HG02571 (cell line): ENCODE measurements at regions not wholly inside any gene's neighbourhood (a gene's known extent, or its start where the extent isn't known, plus 50 kb on each side); places are given as distances from the start of the nearest gene placed in this dataset.

Source experiments
- ATAC-seq: cut with Tn5 transposase; IDR thresholded peaks from one replicate; pipeline ENCODE4 v1.9.1; 2021; ENCODE audit warnings: mild to moderate bottlenecking, moderate library complexity; ENCODE audit not compliant: unreplicated experiment

DNA sequence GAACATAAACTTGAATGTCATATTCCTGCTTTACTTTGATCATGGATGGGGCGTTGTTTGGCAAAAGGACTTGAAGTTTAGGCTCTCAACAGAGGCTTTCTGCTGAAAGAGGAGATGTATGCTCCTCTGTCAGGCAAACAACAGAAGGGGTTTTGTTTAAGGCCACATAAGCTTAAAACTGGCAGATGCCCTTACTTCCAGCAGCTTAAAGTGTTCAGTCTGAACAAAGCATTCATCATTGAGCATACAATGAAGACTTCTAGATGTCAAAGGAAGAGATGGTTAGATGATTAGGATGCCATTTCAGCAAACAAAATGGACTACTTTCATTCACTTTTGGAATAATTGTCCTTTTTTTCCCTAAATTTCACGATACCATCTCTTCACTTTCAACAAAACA, 484.5 kb downstream of the SLITRK6 start:
- ATAC-seq: no peak

DNA sequence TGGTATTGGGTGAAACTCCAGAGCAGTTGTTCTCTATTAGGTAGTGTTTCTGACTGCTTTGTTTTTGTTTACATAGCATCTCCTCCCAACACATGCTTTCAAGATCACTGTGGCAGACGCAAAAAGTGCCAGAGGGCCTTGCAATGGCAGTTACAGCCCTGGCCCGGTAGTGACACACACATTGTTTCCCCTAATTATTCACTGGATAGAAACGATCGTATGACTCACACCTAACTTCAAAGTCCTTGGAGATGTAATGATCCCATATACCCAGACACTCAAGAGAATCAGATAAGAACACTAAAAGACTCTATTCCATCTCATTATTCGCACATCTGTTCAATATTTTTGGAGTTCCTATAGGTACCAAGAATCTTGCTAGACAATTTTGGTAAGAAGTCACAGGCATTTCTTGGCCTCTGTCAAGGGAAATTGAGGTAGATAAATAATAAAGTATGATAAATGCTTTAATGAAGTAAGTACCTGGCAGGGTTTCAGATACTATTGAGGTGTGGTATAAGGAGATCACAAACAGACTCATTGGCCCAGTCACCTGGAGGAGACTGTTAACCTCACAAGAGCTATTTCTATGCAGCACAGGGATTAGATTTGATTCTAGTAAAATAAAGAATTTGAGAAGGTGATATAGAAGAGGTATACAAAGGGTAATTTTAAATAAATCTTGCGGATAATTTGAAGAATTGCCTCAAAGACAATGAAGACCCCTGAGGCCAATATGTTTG, 485.3 kb downstream of the SLITRK6 start:
- no peak for ATAC-seq

- ATAC-seq: no peak
Measured at GRCh38 chr13:85312071-85312470, 487.1 kb downstream of the SLITRK6 start.

DNA sequence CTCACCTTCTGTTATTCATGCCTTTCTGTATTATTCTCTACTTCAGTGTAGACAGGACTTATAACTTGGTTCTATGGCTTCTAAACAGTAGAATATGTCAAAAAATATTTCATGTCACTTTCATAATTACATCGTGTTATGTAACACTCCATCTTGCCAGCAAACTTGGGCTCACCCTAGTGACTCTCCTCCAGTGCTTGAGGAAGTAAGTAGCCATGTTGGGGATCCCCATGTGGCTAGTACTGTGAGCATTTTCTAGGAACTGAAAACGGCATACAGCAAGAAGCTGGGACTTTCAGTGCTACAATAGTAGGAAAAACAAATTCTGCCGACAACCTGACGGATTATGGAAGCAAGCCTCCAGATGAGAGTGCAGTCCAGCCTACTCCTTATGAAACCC, 495.6 kb downstream of the SLITRK6 start:
- ATAC-seq: no peak

GRCh38 chr13:85298387-85298924, 500.8 kb downstream of the SLITRK6 start:
- no peak for ATAC-seq

DNA sequence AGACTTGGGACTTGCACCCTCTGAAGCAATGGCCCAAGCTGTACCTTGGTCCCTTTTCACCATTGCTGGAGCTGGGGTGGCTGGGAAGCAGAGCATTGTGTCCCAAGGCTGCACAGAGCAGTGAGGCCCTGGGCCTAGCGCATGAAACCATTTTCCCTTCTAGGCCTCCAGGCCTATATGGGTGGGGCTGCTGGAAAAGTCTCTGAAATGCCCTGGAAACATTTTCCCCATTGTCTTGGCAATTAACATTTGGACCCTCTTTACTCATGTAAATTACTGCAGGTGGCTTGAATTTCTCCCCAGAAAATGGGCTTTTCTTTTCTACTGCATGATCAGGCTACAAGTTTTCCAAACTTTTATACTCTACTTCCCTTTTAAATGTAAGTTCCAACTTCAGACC, 510.5 kb downstream of the SLITRK6 start:
- ATAC-seq: no peak

- no peak for ATAC-seq
Measured at GRCh38 chr13:85287528-85287927, 511.7 kb downstream of the SLITRK6 start.

DNA sequence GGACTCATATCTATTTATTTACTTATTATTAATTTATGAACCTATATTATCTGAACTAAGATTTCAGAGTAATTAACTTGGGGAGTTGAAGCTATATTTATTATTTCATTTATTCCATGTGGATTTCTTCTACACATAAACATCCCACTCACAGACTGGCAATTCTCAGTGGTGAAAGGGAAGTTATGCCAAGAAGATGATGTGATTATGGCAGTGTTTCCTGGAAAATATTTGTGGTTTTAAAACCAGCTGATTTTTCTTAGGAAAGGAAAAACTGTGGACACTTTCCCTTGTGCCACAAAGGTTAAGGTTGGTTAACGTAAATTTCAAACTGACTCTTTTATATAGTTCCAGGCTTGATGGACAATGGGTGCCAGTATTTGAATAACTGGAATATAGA, 513.1 kb downstream of the SLITRK6 start:
- ATAC-seq: no peak

- no peak for ATAC-seq
Measured at GRCh38 chr13:85284349-85284748, 514.9 kb downstream of the SLITRK6 start.

GRCh38 chr13:85283408-85283807, 515.8 kb downstream of the SLITRK6 start:
- no peak for ATAC-seq

DNA sequence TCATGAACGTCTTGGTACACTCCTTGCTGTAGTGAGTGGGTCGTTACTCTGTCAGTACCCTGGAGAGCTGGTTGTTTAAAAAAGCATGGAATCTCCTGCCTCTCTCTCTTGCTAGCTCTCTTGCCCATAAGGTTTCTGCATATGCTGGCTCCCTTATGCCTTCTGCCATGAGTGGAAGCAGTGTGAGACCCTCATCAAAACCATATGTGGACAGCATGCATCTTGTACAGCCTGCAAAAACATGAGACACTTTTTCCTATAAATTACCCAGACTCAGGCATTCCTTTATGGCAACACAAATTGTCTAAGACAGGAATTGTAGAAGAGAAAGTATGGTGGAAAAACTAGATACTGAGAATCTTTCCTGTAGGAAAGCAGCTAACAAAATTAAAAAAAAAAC, 516.3 kb downstream of the SLITRK6 start:
- no peak for ATAC-seq

- no peak for ATAC-seq
Measured at GRCh38 chr13:85278851-85279250, 520.4 kb downstream of the SLITRK6 start.

DNA sequence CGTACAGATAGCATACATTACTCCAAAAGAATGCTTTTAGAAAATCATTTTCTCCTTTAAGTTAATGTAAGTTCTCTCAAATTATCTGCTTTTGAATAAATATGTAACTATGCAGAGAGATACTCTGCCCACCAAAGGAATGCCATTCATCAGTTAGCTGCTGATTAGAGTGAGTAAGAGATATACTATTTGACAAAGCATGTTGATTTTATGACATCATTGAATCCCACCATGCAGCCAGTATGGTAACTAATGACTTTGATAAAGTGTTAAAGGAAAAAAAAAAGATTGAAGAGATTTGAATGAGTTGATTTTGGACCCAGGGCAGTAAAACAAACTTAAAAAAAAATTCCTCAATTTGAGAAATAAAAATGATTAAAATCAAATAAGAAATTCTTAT, 521.5 kb downstream of the SLITRK6 start:
- ATAC-seq: no peak

DNA sequence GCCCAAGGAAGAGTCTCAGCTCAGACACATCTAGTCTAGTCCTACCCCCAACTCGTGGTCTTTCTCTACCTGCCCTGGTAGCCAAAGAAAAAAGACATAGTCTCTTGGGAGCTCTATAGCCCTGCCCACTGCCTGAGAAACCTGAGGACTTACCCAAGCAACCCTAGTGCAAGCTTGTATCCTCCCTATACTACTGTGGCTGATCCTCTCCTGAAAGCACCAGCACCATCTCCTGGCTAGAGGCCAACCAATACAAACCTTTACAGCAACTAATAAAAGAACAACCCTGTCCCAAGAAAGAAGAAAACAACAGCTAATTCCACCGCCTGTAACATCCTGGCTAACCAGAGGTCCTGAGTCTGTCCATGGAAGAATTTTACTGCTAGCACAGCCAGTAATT, 532.4 kb downstream of the SLITRK6 start:
- no peak for ATAC-seq

GRCh38 chr13:85266331-85266730, 532.9 kb downstream of the SLITRK6 start:
- ATAC-seq: no peak

DNA sequence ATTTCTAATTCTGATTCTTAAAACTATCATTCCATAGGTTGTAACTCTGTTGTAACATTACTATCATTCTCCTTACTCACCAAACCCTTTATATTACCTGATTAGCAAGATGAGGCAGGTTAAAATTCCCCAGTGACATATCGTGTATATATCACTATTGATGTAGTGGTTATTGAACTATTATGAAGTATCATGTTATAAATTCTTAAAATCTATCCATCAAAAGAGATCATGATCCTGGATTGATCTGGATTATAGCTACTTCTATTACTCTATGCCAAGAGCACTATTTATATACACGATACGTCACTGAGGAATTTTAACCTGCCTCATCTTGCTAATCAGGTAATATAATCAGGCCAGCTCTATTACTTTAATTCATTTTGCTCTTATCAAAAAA, 533.9 kb downstream of the SLITRK6 start:
- no peak for ATAC-seq

- ATAC-seq: no peak
Measured at GRCh38 chr13:85262499-85262898, 536.7 kb downstream of the SLITRK6 start.

- ATAC-seq: no peak
Measured at GRCh38 chr13:85261757-85262346, 537.4 kb downstream of the SLITRK6 start.

- no peak for ATAC-seq
Measured at GRCh38 chr13:85260896-85261295, 538.3 kb downstream of the SLITRK6 start.

GRCh38 chr13:85255978-85256377, 543.2 kb downstream of the SLITRK6 start:
- no peak for ATAC-seq

- ATAC-seq: no peak
Measured at GRCh38 chr13:85254641-85255040, 544.6 kb downstream of the SLITRK6 start.

- ATAC-seq: no peak
Measured at GRCh38 chr13:85249151-85249550, 550.1 kb downstream of the SLITRK6 start.

- ATAC-seq: no peak
Measured at GRCh38 chr13:85247780-85248179, 551.4 kb downstream of the SLITRK6 start.
